ENCODE measurements at regions not wholly inside any gene's neighbourhood (a gene's known extent, or its start where the extent isn't known, plus 50 kb on each side); places are given as distances from the start of the nearest gene placed in this dataset.

- TF ChIP-seq POLR2A (IDR thresholded peaks at IDR 0.05; ENCODE audit: extremely low read depth, insufficient read length): no peak
- no peak for TF ChIP-seq MYC (IDR thresholded peaks at IDR 0.05; ENCODE audit: low read depth, low read length)
- no peak for TF ChIP-seq CTCF (IDR thresholded peaks at IDR 0.05; ENCODE audit: low read depth, low read length)
- TF ChIP-seq MAX (IDR thresholded peaks at IDR 0.05; ENCODE audit: low read depth, low read length): no peak
- no peak for DNase-seq (ENCODE audit: low read depth)
- no peak overlapping the region for H3K4me3 ChIP-seq (ENCODE audit: low read depth, low read length)
Observed at GRCh38 chr6:48212501-48212900, 101.5 kb upstream of the PTCHD4 start.

GRCh38 chr6:48206091-48206490 is 95.1 kb upstream of the PTCHD4 start:
- DNase-seq (ENCODE audit: low read depth): no peak
- no peak overlapping the region for H3K4me3 ChIP-seq (ENCODE audit: low read depth, low read length)
- TF ChIP-seq MAX (IDR thresholded peaks at IDR 0.05; ENCODE audit: low read depth, low read length) (no peak), POLR2A (IDR thresholded peaks at IDR 0.05; ENCODE audit: extremely low read depth, insufficient read length) (no peak), CTCF (IDR thresholded peaks at IDR 0.05; ENCODE audit: low read depth, low read length) (no peak), MYC (IDR thresholded peaks at IDR 0.05; ENCODE audit: low read depth, low read length) (no peak)

- DNase-seq (ENCODE audit: low read depth): no peak
- H3K4me3 ChIP-seq (ENCODE audit: low read depth, low read length): no peak overlapping the region
- no peak for TF ChIP-seq CTCF (IDR thresholded peaks at IDR 0.05; ENCODE audit: low read depth, low read length)
- no peak for TF ChIP-seq POLR2A (IDR thresholded peaks at IDR 0.05; ENCODE audit: extremely low read depth, insufficient read length)
- TF ChIP-seq MYC (IDR thresholded peaks at IDR 0.05; ENCODE audit: low read depth, low read length): no peak
- TF ChIP-seq MAX (IDR thresholded peaks at IDR 0.05; ENCODE audit: low read depth, low read length): no peak
Observed at GRCh38 chr6:48200869-48201390, 89.9 kb upstream of the PTCHD4 start.

- H3K4me3 ChIP-seq (ENCODE audit: low read depth, low read length): no peak overlapping the region
- DNase-seq (ENCODE audit: low read depth): no peak
- TF ChIP-seq POLR2A (IDR thresholded peaks at IDR 0.05; ENCODE audit: extremely low read depth, insufficient read length) (no peak), MAX (IDR thresholded peaks at IDR 0.05; ENCODE audit: low read depth, low read length) (no peak), MYC (IDR thresholded peaks at IDR 0.05; ENCODE audit: low read depth, low read length) (no peak)
Observed at GRCh38 chr6:48199499-48199898, 88.5 kb upstream of the PTCHD4 start.

GRCh38 chr6:48197941-48198340 is 86.9 kb upstream of the PTCHD4 start:
- DNase-seq (ENCODE audit: low read depth): no peak
- TF ChIP-seq MAX (IDR thresholded peaks at IDR 0.05; ENCODE audit: low read depth, low read length) (no peak), MYC (IDR thresholded peaks at IDR 0.05; ENCODE audit: low read depth, low read length) (no peak), POLR2A (IDR thresholded peaks at IDR 0.05; ENCODE audit: extremely low read depth, insufficient read length) (no peak), CTCF (IDR thresholded peaks at IDR 0.05; ENCODE audit: low read depth, low read length) (no peak)
- no peak overlapping the region for H3K4me3 ChIP-seq (ENCODE audit: low read depth, low read length)

- no peak overlapping the region for H3K4me3 ChIP-seq (ENCODE audit: low read depth, low read length)
- no peak for DNase-seq (ENCODE audit: low read depth)
- TF ChIP-seq MYC (IDR thresholded peaks at IDR 0.05; ENCODE audit: low read depth, low read length): no peak
- TF ChIP-seq CTCF (IDR thresholded peaks at IDR 0.05; ENCODE audit: low read depth, low read length): no peak
- no peak for TF ChIP-seq MAX (IDR thresholded peaks at IDR 0.05; ENCODE audit: low read depth, low read length)
- TF ChIP-seq POLR2A (IDR thresholded peaks at IDR 0.05; ENCODE audit: extremely low read depth, insufficient read length): no peak
Observed at GRCh38 chr6:48194596-48195295, 83.7 kb upstream of the PTCHD4 start.

Measured in NB4 (cell line).